Anterior cingulate cortex (tissue), 58 donors: ENCODE measurements at regions not wholly inside any gene's neighbourhood (a gene's known extent, or its start where the extent isn't known, plus 50 kb on each side); places are given as distances from the start of the nearest gene placed in this dataset.

Source experiments
- DNase-seq, 58 donors: peaks; one replicate each; lab custom pipeline; 2025; lab: John Stamatoyannopoulos, UW

DNA sequence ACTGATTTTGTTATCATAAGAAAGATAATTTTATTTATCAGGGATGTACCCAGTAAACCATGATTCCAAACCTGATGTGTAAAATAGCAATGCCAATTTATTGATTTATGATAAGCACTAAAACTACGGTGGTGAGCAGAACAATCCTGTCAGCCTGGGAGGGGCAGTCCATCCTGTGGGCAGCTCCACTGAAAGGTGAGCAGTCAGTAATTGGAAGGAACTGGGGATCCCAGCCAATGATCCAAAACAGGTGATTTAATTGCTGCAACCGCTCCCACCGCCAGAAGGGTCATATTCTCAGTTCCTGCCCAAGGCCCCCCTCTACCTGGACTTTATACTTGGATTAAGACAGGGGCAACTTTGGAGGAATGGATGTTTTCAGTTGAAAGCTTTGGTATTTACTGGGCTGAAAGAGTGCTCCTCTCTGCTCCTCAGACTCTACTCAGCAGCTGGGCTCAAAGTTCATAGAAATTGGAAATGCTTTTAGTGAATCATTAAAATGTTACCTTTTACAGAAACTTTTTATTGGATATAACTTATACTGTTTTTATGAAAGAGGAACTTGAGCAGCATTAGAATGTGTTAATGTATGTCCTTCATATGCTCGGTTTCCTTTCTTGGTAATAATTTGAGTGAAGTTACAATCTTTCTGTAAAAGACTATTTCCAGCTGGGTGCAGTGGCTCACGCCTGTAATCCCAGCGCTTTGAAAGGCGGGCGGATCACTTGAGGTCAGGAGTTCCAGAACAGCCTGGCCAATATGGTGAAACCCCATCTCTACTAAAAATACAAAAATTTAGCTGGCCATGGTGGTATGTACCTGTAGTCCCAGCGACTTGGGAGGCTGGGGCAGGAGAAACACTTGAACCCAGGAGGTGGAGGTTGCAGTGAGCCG, 198.6 kb upstream of the IL12A start:
- DNase-seq: no peak

DNA sequence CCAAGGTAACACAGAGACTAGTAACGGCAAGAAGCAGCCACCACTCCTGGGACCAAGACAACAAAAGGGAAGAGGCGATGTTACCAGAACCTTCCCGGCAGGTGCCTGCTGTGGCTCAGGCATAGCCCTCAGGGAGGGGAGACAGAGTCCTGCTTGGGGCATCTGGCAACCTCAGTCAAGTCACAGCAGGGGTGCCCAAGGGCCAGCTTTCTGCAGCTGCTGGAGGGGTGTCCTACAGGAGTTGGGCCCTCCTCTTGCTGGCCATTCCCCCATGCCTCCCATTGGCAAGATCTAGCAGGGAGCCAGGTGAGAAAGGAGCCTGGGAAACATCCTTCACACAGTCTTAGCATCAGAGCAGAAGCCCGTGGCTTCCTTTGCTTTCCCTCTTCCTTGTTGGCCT, 197.3 kb upstream of the IL12A start:
- peak in 2 of 58 donors; percentile 10 to 26 for DNase-seq

DNA sequence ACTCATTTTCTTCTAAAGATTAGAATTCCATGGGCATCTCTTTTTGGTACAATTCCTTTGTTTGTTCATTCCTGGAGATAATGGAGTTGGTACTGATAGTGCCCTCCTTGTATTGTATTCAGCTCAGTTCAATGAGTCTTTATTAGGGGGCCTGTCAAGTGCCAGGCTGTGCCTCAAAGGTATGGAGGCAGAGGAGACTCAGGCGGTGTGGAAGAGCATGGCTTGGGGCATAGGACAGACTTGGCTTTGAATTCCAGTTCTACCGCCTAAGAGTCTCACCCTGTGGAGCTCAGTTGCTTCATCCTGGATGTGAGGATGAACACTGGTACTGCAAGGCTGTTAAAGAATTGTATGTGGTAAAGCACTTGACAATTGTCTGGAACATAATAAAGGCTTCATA, 196.6 kb upstream of the IL12A start:
- DNase-seq: peak in 25 of 58 donors; percentile 12 to 73 (median 27)

DNA sequence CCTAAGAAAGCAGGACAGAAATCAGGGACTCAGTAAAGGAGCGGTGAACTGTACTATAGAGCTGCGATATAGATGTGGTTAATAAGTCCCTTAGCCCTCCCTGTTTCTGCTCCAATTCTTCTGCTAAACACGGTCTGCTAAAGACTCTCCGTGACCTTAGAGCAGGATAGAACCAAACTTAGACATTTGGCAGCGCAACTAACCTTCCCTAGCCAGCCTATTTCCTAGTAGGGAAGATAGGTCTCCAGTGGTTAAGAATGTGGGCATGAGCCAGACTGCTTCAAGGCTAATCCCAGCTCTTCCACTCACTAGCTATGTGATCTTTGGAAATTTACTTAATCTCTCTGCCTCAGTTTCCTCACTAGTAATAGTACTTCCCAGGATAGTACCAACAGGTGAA, 193.6 kb upstream of the IL12A start:
- DNase-seq: no peak

DNA sequence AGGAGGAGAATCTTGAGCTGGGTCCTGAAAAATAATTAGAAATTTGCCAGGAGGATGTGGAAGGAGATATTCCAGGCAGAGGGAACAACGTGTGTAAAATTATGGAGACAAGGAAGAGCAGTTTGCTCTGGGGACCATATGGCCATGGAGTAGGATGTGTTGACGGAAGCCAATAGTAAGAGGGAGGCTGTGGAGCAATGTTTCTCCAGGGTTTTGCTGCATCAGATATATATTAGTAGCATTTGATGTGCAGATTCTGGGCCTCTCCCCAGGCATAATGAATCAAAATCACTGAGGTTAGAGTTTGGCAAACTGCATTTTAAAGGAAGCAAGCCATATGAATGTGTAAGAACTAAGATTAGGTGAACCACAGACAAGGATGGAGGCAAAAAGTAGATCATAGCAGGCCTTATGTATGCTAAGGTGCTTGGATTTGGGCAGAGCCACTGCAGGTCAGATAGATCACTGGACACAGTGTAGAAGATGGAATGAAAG, 192.9 kb upstream of the IL12A start:
- DNase-seq: peak in 4 of 58 donors; percentile 14 to 42 (median 16)

DNA sequence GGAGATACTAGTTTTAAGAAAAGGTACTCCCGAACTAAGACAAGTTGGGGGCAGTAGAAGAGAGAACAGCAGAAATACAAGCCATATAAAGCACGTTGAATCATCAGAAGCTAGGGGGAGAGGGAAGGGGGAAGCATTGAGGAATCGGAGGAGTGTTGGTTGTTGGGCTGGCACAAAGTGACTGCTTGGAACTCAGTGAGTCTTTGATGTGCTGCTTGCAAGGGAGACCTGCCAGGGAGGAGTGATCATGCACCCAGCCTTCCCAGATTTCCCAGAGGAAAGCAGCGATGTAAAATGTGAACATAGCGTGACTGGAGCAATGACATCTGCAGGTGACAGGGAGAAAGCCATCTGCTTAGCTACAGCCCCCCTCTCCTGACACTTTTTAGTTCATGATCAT, 192.4 kb upstream of the IL12A start:
- peak in 9 of 58 donors; percentile 15 to 39 (median 26) for DNase-seq

DNA sequence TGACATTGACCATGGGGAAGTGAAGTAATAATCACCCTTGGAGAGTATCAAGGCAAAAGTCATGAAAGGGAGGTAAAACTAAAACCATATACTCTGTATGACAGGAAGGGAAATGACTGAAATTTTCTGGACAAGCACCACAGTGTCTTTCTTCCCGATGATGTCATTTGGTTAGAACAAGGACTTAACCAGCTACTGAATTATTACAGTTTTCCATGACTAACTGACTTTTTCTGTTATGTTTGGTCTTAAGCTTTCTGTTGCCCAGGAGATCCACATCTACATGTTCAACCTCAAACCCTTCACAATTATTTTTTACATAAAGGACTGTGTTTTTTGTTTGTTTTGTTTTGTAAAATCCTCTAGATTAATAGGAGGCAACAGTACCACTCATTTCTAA, 191.9 kb upstream of the IL12A start:
- DNase-seq: no peak

DNA sequence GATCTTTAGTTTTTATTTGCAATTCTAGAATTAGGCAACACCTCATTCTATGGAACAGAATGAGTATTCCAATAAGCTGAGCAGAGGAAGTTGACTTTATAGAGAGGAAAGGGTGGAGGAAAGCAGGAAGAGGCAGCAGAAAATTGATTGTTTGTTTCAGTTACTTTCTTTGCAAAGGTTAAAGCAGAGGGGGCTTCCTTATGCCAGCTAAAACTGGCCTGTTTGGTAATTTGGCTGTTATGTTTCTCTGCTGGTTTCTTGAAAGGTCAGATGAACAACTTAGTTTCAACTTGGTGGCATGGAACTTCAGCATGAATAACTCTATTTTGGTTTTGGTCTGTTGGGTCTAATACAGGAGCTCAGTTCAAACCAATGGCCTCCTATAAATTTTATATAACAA, 190.9 kb upstream of the IL12A start:
- DNase-seq: no peak

DNA sequence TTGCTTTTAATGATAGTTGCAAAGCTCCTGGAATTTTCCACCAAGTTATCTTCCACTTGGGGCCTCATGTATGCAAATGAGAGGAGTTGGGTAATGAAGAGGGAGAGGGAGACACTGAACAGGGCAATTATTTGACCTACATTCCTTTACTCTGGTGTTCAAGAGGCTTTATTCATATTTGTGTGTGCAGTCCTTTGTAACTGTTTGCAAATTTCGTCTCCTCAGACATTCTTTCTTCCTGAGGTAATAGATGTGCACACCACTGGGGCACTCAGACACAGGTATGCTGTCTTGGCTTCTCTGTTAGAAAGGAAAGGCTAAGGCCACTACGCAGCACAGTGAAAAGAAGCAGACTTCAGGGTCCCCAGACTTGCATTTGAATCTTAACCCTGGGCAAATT, 189.7 kb upstream of the IL12A start:
- no peak for DNase-seq

DNA sequence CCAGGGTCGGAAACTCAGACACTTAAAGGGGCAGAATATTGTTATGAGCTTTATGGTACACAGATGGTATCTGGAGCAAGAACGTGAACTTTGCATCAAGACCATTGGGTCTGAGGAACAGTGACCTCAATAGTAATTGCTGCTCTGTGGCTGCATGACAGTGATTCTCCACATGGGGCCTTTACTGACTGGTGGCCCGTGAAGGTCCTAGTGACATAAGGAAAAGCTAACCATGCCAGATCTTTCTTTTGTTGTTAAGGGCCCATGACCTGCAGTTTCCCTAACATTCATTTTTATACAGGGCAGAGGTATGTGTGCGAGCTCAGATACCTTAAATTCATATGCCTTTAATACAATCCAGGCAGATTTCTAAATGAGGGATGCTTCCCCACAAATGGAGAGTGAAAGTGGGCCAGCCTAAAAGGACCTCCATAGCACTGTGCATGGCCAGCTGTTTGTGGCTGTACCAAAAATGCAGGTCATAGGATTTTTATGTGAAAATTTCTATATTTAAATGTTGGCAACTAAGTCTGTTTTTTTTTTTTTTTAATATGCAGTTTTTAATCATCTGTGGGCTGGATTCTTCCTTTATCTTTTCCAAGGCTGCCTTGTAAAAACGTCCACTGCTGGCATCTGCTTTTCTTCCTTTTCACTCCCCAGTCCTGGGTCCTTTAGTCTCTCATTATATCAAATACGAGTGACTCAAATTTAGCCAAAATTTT, 188.0 kb upstream of the IL12A start:
- DNase-seq: no peak

DNA sequence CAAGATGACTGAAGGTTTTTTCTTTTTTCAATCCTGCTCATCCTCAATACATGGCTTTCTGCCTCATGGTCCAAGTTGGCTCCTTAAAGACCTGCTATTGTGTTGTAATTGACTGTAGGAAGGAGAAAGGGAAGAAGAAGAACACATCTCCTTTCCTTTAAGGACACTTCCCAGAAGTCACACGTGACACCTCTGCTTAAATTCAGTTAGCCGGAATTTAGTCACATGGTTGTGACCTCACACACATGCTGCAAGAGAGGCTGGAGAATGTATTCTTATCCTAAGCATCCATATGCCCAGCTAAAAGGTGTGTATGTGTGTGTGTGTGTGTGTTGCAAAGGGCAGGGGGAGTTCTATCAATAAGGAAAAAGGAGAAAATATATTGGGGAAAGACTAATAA, 185.8 kb upstream of the IL12A start:
- DNase-seq: no peak

DNA sequence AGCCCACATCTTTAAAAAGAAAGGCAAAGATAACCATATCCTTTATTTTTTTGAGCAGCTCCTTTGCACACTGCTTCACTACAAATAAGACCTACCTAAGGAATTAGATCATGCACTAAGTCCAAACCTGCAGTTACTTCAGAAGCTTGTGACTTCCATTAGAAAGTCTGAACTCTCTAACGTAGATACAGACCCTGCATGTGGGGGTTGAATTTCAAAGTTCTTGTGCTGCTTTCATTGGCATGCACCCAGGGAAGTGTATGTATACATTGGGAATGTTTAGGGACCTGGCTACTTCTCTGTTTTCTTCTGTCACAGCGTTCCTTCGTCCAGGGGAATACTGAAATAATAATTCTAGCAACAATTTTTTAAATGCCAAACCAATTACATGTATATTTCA, 185.2 kb upstream of the IL12A start:
- no peak for DNase-seq

DNA sequence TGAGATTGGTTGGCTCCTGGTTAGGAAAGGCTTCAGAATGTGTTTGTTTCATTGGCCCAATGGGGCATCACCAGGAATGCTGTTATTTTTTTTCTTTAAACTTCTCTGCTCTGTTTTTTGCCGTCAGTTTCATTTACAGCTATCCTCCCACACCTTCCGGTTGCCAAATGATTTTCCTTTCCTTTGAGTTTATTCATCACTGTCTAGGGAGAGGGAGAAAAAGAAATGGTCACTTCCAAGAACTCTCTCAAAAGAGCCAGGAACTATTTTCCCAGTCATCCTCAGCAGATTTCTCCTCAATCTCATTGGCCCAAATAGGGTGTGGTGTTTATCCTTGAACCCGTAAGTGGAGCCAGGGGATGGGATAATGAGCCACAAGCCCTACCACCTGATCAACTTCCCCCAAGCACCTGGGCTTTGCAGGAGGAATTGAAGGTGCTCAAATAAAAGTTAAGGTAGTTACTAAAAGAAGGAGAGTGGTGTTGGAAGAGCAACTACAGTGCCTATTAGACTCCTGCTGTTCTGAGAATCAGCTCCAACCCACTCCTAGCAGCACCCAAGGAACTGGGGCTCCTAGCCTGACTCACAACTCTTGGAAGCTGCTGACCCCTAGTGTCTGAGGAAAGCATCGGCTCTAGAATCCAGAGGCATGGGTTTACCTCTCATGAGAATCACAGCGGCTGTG, 183.8 kb upstream of the IL12A start:
- DNase-seq: peak in 51 of 58 donors; percentile 11 to 91 (median 61)

DNA sequence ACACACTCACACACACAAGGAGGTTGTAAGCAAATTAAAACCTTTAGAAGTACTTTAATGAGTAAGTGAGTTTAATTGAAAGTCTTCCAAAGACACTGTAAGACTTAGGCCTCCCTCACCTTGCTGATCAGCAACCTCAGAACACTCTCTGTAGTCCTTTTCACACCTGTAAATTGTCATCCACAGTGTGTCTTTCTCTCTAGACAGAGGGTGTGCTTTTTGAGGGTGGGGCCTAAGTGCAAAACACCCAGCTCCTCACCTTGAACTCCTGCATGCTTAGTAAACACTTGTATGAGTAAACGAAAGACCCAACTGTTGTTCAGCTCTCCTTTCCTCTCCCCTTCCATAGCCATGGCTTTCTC, 183.2 kb upstream of the IL12A start:
- no peak for DNase-seq

DNA sequence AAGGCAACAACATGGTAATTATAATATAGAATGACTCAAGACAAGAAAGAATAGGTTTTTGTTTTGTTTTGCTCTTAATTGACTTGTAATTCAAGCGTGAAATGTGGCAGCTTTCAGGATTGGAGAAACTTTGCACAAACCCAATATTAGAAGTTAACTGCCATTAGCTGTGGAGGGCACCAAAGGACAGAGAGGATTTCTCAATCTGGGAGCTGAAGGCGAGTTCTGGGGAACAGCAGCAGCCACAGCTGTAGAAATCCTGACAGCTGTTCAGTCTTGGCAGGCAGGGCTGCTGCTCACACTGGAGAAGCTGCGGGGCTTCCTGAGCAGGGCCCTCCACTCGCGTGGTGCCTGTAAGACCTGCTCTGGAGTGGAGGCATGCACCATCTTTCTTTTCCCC, 182.2 kb upstream of the IL12A start:
- peak in 26 of 58 donors; percentile 8 to 69 (median 39) for DNase-seq

DNA sequence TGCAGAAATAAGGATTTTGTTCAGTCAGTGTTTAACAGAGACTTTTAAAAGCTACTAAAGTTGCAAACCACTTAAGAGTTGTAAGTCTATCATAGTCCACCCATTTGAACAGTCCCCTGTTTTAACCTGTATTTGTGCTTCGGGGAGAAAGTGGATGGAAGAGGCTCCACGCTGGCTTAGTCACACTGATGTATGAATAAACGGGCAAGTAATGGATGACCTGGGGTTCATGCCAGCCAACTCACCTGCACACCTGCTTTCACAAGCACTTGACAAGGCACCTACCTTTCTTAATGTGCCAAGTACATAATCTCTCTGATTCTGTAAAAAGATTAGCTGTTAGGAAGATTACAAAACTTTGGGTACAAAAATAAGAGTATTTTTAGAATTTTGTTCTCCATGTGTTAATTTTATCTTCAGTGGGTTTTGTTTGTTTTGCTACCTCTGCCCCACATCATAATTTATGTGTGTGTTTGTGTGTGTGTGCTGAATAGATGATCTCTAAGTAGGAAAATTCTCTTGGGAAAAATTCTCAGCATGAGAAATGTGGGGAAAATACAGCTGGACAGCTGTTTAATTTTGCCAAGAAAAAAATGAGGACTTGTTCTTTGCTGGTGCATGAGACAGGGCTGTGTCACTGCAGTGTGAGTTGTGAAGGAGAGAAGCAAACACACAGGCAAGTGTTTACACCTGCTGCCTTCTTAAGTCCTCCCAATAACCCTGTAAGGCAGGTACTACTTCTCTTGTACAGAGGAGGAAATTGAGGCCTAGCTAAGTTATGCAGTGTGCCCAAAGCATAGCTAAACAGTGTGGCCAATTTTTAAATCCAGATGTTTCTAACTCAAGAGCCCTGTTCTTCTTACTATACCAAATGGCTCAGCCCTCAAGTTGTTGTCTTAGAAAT, 181.2 kb upstream of the IL12A start:
- no peak for DNase-seq

DNA sequence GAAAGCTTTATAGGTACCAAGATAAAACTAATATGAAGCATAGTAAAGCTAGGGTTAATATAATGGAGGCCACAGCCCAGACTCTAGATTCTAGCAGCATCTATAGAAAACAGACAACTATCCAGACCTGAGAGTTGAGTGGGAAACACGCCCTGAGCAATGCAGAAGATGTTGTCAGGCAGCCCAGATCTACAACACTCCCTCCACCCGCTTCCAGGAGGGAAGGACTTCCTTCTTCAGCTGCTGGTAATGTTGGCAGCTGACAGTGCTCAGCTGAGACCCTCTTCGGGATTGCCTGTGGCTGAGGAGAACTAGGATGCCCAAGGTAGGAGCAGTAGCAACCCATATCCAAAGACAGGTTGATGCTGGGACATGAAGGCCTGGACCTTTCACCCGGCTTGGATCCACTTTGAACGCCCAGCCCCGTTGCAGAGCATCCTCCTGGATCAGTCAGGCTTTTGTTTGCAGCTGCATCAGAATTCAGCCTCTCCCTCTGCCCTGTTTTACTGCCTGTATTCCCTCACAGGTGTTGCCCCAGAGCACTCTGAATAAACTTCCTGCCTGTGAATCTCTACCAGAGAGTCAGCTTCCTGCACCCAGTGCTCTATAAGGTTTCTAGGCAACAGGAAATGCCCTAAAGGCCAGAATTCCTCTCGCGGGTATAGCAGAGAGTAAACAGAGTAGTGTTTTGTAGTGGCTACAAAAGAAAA, 174.7 kb upstream of the IL12A start:
- no peak for DNase-seq

DNA sequence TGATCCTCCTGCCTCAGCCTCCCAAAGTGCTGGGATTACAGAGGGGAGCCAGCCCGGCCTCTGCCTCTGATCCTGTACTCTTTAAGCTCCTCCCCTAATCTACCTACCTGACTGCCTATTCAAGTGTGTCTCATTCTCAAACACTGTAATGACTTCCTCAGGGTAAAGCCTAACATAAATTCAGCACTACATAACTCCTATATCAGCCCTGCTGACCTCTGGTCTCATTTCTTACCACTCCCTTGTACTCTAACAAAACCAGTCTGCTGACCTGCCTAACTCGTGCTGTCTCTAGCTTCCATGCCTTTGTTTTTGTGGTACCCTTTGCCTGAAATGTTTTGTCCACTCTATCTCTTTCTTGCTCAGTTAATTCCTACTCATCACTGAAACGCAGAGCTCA, 172.1 kb upstream of the IL12A start:
- DNase-seq: no peak

DNA sequence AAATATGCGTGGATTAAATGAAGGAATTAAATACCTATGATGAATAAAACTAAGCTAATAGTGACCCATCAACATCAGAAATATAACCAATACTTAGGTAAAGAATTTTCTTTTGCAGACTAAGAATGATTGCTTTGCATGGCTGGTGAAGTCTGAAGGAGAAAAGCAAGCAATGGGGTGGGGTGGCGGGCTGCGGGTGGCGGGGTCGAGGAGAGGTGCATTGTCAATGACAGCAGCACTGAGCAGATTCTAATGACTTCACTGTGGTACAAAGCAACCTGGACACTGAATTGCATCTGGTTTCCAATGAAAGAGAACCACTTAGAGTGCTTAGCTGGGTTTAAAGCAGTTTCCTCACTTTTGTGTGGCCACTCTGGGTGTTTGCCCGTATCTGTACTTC, 171.5 kb upstream of the IL12A start:
- no peak for DNase-seq
